HTR-8/SVneo (cell line): ENCODE measurements at regions not wholly inside any gene's neighbourhood (a gene's known extent, or its start where the extent isn't known, plus 50 kb on each side); places are given as distances from the start of the nearest gene placed in this dataset.
"Not testable (repeated sequence)": the region's sequence is repeated elsewhere in the genome, so short reads cannot be mapped to it uniquely, and the experiment has no call there.

Source experiments
- DNase-seq: peaks from one replicate; pipeline ENCODE4 v3.0.0; 2011; ENCODE audit warnings: low spot score, mixed read lengths; ENCODE audit not compliant: insufficient read length
- FAIRE-seq: peaks from 2 replicates; lab custom pipeline; 2011; peaks lifted over from hg19 to GRCh38; lab: Jason Lieb, UNC

DNA sequence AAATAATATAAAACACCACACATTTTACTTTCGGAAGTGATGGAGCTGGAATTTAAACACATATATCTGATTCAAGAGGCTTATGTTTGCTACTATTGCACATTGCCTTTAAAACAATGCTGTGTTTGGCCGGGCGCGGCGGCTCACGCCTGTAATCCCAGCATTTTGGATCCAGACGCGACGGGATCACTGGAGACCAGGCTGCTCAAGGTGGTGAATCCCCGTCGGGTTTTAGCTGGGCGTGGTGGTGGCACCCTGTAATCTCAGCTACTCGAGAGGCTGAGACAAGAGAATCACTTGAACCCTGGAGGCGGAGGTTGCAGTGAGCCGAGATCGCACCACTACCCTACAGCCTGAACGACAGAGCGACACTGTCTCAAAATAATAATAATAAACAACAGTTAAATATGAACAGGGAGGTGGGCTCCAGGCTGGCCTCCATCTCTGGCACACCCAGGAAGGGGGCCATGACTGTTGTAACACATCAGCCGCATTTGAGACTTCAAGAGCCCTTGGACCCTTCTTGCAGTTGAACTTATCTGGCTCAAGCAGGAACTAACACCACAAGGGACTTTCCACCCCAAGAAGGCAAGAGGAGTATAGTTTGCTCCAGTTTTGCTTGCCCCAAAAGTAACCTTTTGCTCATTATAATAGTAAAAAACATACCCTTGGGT, 127.1 kb upstream of the ZNF184 start:
- no peak for DNase-seq
- FAIRE-seq, result no peak

DNA sequence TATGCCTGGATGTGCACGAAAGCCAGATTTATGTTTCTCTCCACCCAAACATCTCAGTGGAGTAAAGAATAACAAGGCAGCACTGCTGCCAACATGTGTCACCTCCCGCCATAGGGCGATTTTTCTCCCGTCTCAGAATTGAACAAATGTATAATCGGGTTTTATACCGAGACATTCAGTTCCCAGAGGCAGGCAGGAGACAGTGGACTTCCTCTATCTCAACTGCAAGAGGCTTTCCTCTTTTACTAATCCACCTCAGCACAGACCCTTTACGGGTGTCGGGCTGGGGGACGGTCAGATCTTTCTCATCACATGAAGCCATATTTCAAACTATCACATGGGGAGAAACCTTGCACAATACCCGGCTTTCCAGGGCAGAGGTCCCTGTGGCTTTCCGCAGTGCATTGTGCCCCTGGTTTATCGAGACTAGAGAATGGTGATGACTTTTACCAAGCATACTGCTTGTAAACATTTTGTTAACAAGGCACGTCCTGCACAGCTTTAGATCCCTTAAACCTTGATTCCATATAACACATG, 124.2 kb upstream of the ZNF184 start:
- DNase-seq, FAIRE-seq: not testable (repeated sequence)

DNA sequence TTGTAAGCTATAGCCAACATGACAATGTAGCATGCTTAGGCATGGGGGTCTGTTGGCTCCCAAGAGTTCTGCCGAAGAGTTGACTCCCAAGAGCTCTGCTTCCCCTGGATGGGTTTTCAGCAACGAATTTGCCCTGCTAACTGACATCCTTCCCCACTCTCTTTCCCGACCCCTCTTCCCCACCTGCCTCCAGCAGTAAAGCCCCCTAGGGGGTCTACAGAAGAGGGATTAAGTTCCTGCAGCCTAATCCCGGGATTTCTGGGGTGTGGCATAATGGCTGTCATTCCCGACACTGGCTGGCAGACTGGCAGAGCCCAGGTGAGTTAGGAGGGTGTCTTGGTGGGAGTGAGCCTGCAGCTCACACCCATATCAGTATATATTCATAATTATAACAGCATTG, 121.0 kb upstream of the ZNF184 start:
- DNase-seq (no peak), FAIRE-seq (no peak)

DNA sequence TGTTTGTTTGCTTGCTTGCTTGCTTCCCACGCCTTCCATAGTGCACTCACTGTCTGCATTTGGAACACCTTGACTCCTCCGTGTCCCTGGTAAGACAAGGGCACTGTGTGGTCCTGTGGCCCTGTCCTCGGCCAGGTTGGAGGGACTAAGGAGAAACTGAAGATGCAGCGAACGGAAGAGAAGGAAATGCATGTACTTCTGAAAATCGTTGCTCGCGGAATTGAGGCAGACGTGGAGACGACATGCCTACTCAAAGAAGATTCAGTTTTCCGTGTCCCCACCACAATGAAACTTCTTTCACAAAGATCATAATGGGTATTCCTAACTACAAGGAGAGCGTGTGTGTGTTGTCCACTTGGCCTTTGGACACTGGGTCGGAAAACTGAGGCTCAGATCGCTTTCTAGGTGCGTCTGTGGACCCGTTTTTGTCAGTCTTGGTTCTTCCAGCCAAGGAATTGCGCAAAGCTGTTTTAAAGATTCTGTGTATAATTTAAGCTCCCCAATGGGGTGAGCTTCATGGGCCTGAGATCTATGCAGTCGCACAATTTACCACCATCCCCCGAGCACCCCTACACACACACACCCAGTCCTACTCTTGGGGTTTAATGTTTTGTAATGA, 120.4 kb upstream of the ZNF184 start:
- FAIRE-seq, result peak; percentile 44

DNA sequence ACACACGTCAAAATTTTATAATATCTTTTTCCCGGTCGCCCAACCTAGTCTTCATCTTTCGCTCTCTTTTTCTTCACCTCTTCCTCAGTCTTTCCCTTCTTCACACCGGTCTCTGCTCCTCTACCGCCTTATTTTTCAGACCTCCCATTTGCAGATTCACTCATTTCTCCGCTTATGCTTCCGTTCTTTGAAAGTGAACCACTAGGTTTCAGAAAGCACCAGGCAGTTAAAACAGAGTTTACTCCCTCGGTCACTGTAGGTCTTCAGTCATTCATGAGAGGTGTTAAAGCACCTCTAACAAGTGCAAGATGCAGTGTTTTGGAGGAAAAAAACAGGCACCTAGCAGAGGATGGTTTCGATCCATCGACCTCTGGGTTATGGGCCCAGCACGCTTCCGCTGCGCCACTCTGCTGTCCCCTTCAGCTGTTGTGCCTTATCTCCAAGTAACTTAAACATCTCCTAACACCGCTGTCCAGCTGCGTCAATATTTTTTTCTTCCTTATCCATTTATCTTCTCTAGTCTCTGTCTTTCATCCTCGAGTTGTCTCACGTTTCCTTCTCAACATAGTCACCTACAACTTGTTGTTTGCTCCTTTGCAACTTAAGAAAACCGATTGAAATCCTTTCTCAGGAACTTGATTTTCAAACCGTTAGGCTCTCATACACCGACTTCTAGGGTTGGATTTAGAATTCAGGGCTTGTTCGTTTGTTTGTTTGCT, 119.7 kb upstream of the ZNF184 start:
- FAIRE-seq (peak; percentile 44), DNase-seq (peak; percentile 49)

More for the DNA sequence above, 120.4 kb upstream of the ZNF184 start:
- DNase-seq, result no peak

DNA sequence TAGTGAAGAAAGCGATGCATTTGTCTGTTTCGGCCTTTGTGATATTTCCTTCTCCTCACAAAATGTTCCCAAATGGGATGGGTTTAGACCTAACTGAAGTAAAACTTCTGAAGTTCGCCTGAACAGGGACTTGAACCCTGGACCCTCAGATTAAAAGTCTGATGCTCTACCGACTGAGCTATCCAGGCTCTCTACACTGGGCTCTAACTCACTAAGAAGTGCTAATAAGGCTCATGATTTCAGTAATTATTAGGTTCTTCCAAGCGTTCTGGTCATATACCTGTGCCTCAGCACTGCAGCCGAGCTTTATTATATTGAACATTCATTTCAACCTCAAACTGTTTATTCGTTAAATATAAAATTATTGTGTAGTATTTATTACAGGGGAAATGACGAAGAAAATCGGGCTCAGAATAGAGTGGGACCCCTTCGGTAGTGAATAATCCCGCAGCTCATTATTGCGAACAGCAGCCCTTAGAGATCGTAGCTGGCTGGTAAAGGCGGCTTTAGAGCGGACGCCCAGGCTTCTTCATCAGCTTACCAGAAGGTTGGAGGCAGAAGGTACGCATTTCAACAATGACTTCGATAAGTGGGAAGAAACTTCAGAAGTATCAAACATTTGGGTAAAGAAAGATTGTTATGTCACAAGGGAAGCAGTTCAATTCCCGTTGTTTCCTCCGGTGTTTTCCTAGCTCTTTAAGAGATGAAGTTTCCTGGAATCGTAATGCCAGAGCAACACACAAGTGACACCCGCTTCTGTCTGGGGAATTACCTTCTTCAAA, 119.0 kb upstream of the ZNF184 start:
- peak; percentile 14 for DNase-seq
- FAIRE-seq, result no peak

DNA sequence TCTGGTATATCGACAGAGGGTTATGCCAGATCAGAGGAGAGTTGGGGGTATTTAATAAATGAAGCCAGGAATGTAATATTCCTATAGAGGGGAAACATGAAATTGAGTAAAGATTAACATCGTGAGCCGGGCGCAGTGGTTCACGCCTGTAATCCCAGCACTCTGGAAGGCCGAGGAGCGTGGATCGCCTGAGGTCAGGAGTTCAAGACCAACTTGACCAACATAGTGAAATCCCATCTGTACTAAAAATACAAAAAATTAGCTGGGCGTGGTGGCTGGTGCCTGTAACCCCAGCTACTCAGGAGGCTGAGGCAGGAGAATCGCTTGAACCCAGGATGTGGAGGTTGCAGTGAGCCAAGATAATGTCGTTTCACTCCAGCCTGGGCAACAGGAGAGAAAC, 112.4 kb upstream of the ZNF184 start:
- not testable (repeated sequence) for DNase-seq, FAIRE-seq

DNA sequence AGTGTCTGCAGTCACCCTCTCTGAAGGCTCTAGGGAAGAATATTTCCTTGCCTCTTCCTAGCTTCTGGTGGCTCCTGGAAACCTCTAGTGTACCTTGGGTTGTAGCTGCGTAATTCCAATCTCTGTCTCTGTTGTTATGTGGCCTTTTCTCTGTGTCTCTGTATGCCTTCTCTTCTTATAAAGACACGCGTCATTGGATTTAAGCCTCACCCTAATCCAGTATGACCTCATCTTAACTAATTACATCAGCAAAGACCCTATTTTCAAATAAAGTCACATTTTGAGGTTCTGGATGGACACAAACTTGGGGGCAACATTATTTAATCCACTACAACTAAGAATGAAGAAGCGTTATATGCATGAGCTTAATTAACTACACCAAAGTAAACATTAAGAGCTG, 111.4 kb upstream of the ZNF184 start:
- no peak for FAIRE-seq
- no peak for DNase-seq

DNA sequence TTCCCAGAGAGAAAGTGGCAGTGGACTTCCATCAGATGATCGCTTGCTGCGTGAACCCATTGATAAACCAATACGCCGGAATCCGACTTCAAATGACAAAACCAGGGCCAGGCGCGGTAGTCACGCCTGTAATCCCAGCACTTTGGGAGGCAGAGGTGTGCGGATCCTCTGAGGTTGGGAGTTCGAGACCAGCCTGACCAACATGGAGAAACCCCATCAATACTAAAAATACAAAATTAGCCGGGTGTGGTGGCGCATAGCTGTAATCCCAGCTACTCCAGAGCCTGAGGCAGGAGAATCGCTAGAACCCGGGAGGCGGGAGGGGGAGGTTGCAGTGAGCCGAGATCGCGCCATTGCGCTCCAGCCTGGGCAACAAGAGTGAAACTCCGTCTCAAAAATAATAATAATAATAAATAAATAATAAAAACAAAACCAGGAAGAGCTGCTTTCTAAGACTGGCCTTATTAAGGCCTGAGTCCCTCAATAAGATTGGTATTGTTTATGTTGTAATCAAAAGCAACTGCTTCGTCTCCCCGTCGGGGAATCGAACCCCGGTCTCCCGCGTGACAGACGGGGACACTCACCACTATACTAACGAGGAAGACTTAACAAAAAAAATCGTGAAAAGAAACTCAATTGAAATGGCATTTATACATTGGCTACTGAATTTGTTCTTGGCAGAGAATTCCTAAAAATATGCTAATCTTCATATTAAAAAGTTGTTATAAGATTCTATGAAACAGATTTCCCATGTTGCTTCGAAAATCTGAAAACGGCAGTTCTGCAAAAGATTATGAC, 110.2 kb upstream of the ZNF184 start:
- DNase-seq, result peak; percentile 45
- no peak for FAIRE-seq

DNA sequence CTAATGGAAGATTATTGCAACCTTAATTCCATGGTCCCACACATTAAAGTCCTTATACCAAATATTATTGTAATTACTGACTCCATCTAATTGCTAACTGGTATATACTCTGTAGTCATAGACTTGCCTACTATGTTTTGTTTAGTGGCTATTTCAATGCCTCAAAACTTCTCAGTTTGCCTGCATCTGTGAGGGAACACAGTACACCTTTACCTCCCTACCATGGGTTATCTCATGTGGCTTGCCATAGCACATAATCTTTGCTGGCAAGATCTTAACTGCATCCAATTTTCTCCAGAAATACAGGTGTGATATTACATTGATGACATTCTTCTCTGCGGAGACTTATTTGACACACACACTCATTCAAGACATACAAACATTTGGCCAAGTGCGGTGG, 107.1 kb upstream of the ZNF184 start:
- DNase-seq (no peak), FAIRE-seq (peak; percentile 70)

DNA sequence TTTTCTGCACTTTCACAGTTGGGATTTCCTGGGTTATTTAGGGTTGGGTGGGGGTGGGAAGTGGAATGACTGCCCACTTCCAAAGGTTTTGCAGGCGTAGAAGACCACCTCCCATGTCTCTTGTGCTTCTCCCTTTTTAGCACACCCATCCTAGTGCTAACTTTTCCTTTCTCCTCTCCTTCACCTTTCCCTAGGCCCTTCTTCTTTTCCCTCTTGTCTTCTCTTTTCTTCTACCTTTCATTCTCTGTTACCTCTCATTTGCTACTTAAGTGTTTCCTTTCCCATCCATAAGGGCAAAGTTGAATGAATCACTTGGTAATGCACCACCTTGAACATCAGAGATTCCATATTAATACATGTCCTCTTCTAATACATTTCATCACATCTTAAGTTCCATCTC, 105.0 kb upstream of the ZNF184 start:
- no peak for FAIRE-seq
- DNase-seq, result no peak

DNA sequence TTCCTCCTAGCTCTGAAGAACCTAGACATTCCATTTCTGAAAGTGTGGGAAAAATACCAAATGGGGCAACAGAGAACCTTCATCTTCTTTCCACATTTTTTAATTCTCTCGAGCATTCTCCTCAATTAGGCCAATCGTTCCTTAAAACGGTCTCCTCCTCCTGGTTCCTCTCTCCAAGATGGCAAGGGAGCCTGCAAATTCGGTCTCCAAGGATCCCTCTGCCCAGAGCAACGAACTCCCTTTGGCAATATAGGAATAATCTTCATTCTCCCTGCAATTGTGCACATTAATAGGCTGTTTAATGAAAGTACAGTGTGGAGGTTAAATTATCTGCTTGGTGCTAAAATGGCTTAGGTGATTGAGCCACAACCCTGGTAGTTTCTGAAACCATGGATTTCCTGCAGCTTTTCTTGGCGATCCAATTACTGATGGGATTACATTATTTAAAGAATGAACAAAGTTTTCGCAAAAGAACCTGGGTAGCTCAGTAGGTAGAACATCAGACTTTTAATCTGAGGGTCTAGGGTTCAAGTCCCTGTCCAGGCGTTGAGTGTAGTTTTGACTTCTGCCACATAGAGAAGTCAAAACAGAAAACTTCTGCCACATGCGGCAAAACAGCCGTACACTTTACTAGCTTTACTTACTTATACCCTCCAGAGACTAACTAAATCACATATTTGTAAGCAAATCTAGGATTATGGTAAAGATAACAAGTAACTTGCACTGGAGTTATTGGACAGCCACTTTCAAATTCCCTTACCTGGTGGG, 102.9 kb upstream of the ZNF184 start:
- no peak for FAIRE-seq
- DNase-seq, result no peak

DNA sequence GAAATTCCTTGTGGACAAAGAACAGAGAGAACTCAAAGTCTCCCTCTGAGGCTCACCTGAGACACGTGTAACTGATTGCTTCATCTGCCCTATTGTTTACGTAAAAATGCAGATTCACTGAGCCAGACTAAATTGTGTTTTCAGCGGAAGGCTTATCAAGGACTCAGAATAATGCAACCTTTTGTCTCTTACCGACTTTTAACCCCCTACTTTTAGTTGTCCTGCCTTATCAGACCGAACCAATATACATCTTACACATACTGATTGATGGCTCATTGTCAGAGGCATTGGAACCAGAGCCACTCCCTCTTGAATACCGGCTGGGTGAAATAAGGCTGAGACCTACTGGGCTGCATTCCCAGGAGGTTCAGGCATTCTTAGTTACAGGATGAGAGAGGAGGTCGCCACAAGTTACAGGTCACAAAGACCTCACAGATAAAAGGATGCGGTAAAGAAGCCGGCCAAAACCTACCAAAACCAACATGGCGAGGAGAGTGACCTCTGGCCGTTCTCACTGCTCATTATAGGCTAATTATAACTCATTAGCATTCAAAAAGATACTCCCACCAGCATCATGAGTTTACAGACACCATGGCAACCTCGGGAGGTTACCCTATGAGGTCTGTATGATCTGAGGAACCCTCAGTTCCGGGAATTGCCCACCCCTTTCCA, 95.5 kb upstream of the ZNF184 start:
- no peak for DNase-seq
- no peak for FAIRE-seq

DNA sequence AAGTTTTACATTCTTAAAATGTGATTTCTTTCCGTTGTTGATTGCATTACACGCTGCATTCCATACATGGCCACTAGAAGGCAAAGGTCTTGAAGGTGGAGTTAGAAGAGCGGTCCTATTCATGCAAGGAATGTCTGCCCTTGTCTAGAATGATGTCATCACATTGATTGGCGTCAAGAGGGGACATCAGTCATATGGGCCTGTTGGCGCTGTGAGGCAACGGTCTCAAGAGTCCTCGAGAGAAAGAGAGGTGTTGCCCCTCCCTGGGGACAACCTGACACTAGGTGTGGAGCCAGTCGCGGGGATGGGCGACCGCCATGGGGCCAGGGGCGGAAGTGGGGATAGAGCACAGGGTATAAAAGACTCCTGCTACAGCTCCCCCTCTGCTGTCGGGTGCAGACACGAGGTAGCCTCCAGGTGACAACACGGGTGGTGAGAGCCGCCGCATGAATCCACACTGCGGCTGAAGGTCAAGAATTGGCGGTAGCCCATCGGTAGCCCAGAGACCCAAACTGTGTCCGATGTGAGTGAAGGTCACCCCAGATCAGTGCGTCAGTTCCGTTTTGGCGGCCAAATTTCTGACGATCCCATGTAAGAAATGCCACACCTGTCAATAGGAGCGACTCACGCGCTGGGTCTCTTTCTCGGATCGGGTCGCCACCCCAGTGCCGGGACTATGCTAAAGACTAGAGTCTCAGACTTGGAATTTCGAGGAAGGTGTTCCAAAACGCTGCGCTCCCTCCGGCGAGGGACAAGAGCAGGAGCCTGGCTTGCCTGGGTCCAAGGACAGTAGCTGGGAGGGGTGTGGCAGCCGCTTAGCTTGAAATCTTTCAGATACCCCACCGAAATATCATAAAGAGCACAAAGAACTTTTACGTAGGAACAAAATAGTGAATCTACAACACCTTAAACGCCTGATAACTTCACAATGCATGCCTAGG, 93.2 kb upstream of the ZNF184 start:
- FAIRE-seq, result peak; percentile 87
- DNase-seq, result peak; percentile 19

DNA sequence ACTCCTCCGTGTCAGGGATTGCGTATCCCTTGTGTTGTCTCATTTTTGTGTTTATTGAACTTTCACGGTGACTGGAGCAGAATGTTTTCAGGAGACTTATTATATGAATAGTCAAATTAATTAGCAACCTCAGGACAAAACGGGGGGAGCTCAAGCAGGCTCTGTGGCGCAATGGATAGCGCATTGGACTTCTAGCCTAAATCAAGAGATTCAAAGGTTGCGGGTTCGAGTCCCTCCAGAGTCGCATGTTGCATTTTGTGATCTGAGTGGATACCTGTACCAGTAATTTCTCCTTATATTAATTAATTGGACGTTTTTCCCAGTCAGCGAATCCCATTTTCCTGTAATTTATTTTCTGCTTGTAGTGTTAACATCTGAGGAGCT, 89.1 kb upstream of the ZNF184 start:
- DNase-seq, result no peak
- FAIRE-seq, result no peak

DNA sequence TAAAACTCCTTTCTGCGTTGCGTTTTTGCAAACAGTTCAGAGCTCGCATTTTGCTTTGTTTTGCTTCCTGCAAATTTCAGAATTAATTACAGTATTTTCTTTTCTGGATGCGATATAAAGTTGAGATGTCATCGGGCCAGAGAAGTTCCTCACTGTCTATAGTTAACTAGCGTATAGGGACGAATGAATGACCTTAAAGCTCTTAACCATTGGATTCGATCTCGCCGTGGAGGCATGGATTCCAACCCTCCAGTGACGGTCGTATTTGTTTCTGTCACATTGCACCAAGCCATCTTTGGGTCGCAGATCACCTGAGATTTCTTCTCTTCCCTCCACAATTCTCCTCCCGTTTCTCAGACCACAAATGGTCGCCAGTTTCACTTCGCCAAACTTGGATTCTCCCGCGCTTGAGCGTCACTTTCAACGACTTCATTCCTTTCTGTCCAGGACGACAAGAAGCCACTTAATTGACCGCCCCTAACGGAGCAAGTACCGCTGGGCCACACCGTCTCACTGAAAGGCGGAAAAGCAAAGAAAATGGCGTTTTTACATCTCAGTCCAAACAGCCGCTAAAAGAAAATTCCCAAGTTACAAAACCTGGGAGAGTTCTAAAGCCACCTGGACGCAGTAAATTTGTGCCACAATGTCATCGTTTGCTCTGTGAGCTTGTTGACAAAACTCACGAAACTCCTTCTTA, 85.3 kb upstream of the ZNF184 start:
- FAIRE-seq (no peak), DNase-seq (no peak)

DNA sequence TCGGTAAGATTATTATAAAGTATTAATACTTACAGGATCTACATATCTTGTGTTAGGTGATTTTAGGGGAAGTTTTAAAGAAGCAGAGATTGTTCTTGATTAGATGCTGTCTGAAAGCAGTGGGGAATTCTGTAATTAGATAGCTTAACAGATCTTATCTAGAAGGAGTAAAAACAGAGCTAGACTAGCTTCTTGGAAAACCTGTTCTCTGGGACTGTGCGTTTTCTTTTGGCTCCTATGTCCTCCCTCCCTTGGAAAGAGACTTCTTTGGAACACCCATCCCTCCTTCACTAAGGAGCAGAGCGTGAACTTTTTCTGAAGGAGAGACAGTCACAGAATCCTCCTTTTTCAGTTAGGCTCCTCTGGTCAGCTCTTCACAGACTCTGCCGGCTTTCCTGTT, 83.5 kb upstream of the ZNF184 start:
- FAIRE-seq (no peak), DNase-seq (no peak)
